ENCODE measurements at regions not wholly inside any gene's neighbourhood (a gene's known extent, or its start where the extent isn't known, plus 50 kb on each side); places are given as distances from the start of the nearest gene placed in this dataset.

DNA sequence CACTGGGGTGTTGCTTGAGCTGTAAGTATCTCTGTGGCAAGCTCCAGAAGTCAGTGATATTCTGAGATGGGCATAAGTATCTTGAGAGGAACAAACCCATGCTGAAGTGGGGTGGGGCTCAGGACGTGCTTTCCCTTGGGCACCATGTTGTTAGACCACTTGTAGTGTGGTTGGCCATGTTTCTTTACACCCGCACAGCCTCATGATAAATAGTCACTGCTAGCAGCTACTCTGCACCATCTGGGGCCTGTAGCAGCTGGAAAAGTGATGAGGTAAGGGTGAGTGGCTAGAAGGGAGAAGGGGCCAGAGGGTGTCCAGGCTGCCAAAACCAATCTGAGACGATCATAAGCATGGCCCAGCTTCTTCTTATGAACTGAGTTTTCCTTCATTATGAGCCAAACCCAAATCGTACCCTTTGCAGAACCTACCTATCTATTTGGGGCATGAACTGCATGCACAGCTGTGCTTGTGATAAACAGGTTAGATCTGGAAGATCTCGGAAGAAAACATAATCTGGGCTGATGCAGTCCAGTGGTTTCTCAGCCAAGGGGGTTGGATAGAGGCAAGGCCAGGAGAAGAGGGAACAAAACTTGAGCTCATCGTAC, 91.9 kb upstream of the IRF2BP2 start:
- ATAC-seq (ENCODE audit: poor library complexity) (no peak), DNase-seq (no peak)
- no peak overlapping the region for H3K27ac Mint-ChIP-seq
- intact Hi-C loops (cut with DNase I, micrococcal nuclease): no loop called here
- Histone ChIP-seq H3K4me3 (ENCODE audit: low read length) (no peak overlapping the region), H3K4me1 (ENCODE audit: insufficient read depth, low read length) (no peaks in the 10 kb centered on the region), H3K9me3 (ENCODE audit: control insufficient read depth in 1 of 2, insufficient read depth in 1 of 2, low read length in 2 of 2) (no peaks in the 10 kb centered on the region), H3K27ac (ENCODE audit: low read depth in 1 of 2, low read length in 2 of 2) (no peak overlapping the region), H3K36me3 (ENCODE audit: insufficient read depth, low read length) (no peaks in the 10 kb centered on the region), H3K27me3 (ENCODE audit: control insufficient read depth in 1 of 2, insufficient read depth in 2 of 2, low read length in 2 of 2) (no peaks in the 10 kb centered on the region)
- no peaks in the 10 kb centered on the region for H3K36me3 Mint-ChIP-seq (ENCODE audit: low read depth)
- H3K27me3 Mint-ChIP-seq: no peaks in the 10 kb centered on the region
- H3K4me3 Mint-ChIP-seq: no peak overlapping the region
- ChIA-PET CTCF (interaction anchor here (1.5 kb wide), 1 partner anchor 29 kb away, joined by 5 read pairs; no protein-coding TSS in a partner anchor), POLR2A (no interaction called here)
- H3K9me3 Mint-ChIP-seq: no peaks in the 10 kb centered on the region
- TF ChIP-seq, protein P1, sequence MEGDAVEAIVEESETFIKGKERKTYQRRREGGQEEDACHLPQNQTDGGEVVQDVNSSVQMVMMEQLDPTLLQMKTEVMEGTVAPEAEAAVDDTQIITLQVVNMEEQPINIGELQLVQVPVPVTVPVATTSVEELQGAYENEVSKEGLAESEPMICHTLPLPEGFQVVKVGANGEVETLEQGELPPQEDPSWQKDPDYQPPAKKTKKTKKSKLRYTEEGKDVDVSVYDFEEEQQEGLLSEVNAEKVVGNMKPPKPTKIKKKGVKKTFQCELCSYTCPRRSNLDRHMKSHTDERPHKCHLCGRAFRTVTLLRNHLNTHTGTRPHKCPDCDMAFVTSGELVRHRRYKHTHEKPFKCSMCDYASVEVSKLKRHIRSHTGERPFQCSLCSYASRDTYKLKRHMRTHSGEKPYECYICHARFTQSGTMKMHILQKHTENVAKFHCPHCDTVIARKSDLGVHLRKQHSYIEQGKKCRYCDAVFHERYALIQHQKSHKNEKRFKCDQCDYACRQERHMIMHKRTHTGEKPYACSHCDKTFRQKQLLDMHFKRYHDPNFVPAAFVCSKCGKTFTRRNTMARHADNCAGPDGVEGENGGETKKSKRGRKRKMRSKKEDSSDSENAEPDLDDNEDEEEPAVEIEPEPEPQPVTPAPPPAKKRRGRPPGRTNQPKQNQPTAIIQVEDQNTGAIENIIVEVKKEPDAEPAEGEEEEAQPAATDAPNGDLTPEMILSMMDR (IDR thresholded peaks at IDR 0.05): no peak
- peaks cover 12% of the 10 kb centered on the region for H3K4me1 Mint-ChIP-seq (ENCODE audit: low read depth)

DNA sequence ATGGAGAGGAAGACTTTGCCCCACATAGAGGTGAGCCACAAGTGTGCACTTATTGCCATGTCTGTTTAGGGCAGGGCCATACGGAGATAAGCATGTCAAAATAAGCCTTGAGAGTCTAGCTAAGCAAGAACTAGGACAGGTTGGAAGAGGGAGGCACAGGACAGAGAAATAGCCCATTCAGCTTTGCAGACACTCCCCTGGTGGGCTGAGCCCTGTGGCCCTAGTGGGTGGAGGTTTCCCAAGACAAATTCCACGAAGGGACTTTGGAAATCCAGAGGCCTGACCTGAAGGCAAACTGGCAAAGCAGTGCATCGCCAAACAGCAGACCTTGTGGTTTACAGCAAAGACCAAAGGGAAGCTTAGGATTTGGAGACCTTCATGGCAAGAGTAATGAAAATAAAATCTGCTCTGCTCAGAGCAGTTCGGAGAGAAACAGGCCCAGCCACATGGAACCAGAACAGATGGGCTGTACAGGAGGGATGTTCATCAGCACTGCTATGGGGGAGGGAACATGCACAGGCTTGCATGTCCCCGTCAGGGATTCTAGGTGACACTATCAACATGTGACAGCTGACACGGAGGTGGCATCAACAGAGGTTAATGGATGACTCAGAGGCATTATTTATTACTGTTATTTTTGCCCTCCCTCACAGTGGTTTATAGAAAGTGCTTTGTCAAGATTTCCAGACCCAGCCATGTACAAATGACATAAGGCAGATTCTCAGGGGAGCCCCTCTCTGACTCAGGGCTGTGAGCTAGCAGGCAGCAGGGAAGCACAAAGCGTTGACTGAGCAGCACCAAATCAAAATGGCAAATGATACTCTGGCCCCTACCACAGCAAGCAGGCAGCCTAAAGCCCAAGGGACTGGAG, 90.1 kb upstream of the IRF2BP2 start:
- intact Hi-C loops (cut with DNase I, micrococcal nuclease): no loop called here
- POLR2A ChIA-PET: interaction anchor here (0.8 kb wide), 1 partner anchor 93 kb away, joined by 3 read pairs; no protein-coding TSS in a partner anchor
- DNase-seq (peak in 4 of 14 experiments; percentile 13 to 50 (median 24)), ATAC-seq (ENCODE audit: poor library complexity) (peak; percentile 59)
- H3K36me3 Mint-ChIP-seq (ENCODE audit: low read depth): no peaks in the 10 kb centered on the region
- Histone ChIP-seq H3K36me3 (ENCODE audit: insufficient read depth, low read length) (no peaks in the 10 kb centered on the region), H3K9me3 (ENCODE audit: control insufficient read depth in 1 of 2, insufficient read depth in 1 of 2, low read length in 2 of 2) (no peaks in the 10 kb centered on the region), H3K4me1 (ENCODE audit: insufficient read depth, low read length) (no peaks in the 10 kb centered on the region), H3K4me3 (ENCODE audit: low read length) (no peak overlapping the region), H3K27me3 (ENCODE audit: control insufficient read depth in 1 of 2, insufficient read depth in 2 of 2, low read length in 2 of 2) (no peaks in the 10 kb centered on the region), H3K27ac (ENCODE audit: low read depth in 1 of 2, low read length in 2 of 2) (no peak overlapping the region)
- no peaks in the 10 kb centered on the region for H3K4me1 Mint-ChIP-seq (ENCODE audit: low read depth)
- H3K27me3 Mint-ChIP-seq: no peaks in the 10 kb centered on the region
- CTCF ChIA-PET: interaction anchor here (0.6 kb wide), 1 partner anchor 77 kb away, joined by 4 read pairs; no protein-coding TSS in a partner anchor
- H3K27ac Mint-ChIP-seq: no peak overlapping the region
- TF ChIP-seq, protein P1 (IDR thresholded peaks at IDR 0.05): no peak
- no peak overlapping the region for H3K4me3 Mint-ChIP-seq
- no peaks in the 10 kb centered on the region for H3K9me3 Mint-ChIP-seq

DNA sequence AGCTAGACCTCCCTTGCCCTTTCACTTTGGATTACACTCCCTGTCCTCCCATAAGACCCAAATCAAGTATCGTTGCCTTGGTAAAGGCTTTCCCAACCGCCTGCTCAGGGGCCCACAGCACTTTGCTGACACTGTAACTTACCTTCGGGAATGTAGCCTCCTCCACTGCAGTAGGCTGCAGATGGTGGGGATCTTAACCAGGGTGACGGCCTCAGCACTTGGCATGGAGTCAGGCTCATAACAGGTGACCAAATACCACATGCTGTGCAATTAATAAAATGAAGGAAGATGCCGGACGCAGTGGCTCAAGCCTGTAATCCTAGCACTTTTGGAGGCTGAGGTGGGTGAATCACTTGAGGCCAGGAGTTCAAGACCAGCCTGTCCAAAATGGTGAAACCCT, 88.7 kb upstream of the IRF2BP2 start:
- ATAC-seq (ENCODE audit: poor library complexity) (no peak), DNase-seq (no peak)
- CTCF ChIA-PET: no interaction called here
- Histone ChIP-seq H3K4me3 (ENCODE audit: low read length) (no peak overlapping the region), H3K36me3 (ENCODE audit: insufficient read depth, low read length) (no peaks in the 10 kb centered on the region), H3K27me3 (ENCODE audit: control insufficient read depth in 1 of 2, insufficient read depth in 2 of 2, low read length in 2 of 2) (no peaks in the 10 kb centered on the region), H3K9me3 (ENCODE audit: control insufficient read depth in 1 of 2, insufficient read depth in 1 of 2, low read length in 2 of 2) (no peaks in the 10 kb centered on the region), H3K27ac (ENCODE audit: low read depth in 1 of 2, low read length in 2 of 2) (no peak overlapping the region), H3K4me1 (ENCODE audit: insufficient read depth, low read length) (no peaks in the 10 kb centered on the region)
- Mint-ChIP-seq H3K4me1 (ENCODE audit: low read depth) (no peaks in the 10 kb centered on the region), H3K27ac (no peak overlapping the region), H3K36me3 (ENCODE audit: low read depth) (no peaks in the 10 kb centered on the region), H3K27me3 (no peaks in the 10 kb centered on the region), H3K4me3 (no peak overlapping the region), H3K9me3 (no peaks in the 10 kb centered on the region)
- intact Hi-C loops (cut with DNase I, micrococcal nuclease): no loop called here
- TF ChIP-seq, protein P1 (IDR thresholded peaks at IDR 0.05): no peak
- POLR2A ChIA-PET: no interaction called here
